Right kidney (tissue), 1 donor: ENCODE measurements at regions not wholly inside any gene's neighbourhood (a gene's known extent, or its start where the extent isn't known, plus 50 kb on each side); places are given as distances from the start of the nearest gene placed in this dataset.

Experiments
- DNase-seq: peaks from one replicate; pipeline ENCODE4 v3.0.0-alpha.2; 2016

DNA sequence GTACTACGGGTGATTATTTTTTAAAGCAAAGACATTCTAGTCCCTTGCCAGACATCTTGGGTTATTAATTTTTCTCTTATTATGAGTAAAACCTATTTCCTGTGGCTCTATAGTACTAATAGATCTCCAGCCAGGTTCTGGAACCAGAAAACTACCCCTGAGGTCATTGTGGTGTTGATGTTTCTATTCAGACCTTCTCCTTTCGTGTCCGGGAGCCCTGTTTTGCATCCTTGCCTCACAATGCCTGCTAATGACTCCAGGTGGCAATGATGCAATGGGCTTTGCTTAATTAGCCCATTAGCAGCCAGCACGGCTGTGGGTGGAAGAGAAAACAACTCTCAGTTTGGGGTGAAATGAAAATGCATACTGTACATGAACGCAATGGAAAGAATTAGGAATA, 62.9 kb upstream of the ARG1 start:
- DNase-seq = no peak

DNA sequence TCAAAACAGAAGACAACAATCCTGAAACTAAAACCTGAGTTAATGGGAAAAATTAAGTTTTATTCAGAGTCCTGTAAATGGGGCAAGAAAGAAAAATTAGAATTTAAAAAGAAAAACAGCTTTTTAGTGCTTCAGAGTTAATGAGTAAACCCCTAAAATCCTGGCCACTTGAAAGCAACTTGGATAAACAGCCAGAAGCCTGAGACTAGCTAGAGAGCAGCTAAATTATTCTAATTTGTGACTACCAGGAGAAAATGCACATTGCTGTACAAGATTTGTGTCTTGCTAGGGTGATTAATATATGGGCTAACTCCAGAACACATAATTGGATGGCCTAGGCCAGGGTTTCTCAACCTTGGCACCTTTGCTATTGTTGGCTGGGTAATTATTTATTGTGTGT, 62.4 kb upstream of the ARG1 start:
- DNase-seq = no peak

DNA sequence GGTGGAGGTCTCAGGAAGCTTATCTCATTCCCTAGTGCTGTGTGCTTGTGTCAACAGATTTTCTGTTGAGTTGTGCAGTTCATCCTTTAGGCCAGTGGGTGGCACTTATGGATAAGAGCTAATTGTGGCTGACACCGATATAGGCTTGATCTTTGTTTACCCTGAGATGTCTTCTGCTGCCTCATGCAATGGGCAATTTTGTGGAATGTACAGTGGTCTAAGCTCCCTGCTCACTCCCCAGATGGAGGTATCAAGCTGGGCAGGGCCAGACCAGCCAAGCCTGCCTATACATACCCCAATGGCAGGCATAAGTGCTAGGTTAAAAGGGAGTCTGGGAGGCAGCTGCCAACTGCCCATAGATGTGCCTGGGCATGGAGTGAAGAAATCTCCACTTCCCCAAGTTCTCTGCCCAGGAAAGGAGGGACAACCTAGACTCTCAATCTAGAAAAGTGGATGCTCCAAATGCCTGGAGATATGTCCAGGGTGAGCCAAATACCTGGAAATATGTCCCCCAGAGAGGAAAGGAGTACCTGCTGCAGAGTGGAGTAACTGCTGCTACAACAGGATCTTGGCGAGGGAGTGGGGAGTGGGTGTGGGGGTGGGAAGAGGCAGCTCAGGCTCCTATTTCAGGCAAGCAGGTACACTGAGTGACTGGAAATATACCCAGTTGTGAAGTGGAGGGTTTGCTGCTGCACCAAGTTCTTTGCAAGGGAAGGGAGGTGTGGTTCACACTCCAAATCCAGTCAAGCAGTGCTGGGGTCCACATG, 53.2 kb upstream of the ARG1 start:
- no peak for DNase-seq
